HPDE6-E6E7 (cell line): ENCODE measurements at regions not wholly inside any gene's neighbourhood (a gene's known extent, or its start where the extent isn't known, plus 50 kb on each side); places are given as distances from the start of the nearest gene placed in this dataset.

Experiments
- DNase-seq: peaks from one replicate; pipeline ENCODE4 v3.0.0; 2011; ENCODE audit warnings: missing footprints; ENCODE audit errors: extremely low spot score

- no peak for DNase-seq
Measured at GRCh38 chr7:46143949-46144917, 223.2 kb upstream of the IGFBP3 start.

GRCh38 chr7:46143421-46143820 lies 222.3 kb upstream of the IGFBP3 start:
- no peak for DNase-seq

GRCh38 chr7:46139079-46139478 lies 218.0 kb upstream of the IGFBP3 start:
- DNase-seq = peak; percentile 66

GRCh38 chr7:46137725-46138124 lies 216.7 kb upstream of the IGFBP3 start:
- no peak for DNase-seq

DNA sequence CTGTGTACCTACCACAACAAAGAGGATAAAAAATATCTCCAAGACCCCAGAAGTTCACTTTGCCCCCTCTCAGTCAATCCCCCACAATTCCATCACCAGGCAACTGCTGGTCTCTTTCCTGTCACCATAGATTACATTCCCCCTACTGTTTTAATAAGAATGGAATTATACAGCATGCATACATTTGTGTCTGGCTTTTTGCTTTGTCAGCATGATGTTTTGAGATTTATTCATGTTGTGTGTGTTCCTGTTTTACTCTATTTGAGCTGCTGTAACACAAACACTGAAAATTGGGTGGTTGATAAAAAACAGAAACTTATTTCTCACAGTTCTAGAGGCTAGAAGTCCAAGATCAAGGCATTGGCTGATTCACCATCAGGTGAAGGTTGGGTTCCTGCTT lies 214.5 kb upstream of the IGFBP3 start:
- no peak for DNase-seq

DNA sequence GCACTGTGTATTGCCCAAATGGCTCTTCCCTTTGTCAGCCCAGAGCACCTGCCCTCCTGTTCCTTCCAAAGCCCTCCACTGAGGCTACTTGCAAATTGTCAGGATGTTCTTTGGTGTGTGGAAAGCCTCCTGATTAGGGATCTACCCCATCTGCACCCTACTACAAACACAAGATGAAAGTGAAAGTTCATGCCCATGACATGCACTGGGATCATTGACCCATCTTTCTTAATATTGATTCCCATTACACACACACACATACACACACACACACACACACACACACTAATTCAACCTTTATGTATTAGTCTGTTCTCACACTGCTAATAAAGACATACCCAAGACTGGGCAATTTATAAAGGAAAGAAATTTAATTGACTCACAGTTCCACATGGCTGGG lies 213.7 kb upstream of the IGFBP3 start:
- no peak for DNase-seq

GRCh38 chr7:46134385-46134784 lies 213.3 kb upstream of the IGFBP3 start:
- no peak for DNase-seq

DNA sequence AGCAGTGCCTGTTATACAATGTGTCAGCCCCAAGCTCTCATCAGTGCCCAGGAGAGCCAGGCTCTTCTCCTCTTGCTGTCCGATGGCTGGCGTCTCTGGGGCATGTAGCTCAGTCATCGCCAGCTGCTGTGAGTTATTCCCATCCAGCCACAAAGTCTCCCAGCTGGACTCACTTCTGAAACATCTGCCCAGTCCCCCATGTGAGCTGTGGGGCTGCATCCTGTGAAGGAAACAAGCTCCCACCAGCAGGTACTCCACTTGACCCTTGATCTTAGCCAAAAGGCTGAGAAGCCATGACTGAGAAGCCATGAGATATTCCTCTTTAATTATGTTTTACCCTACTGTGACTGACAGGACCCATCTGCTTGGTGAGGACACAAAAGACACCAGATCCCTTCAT lies 212.7 kb upstream of the IGFBP3 start:
- DNase-seq = no peak

DNA sequence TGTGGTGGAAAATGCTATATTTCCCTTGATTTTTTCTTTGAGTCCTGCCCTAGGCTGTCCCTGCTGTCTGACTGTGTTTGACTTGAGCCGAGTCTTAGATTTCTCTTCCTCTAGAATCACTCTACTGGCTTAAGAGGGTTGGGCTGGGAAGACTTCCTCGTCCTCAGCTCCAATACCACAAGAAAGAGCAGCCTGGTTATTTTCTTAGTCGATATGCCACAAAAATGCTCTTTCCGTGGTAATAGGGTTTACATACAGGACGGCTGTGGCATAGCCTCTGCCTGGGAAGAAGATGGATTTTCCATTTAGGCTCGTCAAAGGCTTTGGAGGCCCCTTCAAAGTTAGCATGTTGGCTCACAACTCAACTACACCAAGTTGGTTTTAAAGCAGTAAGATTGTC lies 212.0 kb upstream of the IGFBP3 start:
- no peak for DNase-seq

DNA sequence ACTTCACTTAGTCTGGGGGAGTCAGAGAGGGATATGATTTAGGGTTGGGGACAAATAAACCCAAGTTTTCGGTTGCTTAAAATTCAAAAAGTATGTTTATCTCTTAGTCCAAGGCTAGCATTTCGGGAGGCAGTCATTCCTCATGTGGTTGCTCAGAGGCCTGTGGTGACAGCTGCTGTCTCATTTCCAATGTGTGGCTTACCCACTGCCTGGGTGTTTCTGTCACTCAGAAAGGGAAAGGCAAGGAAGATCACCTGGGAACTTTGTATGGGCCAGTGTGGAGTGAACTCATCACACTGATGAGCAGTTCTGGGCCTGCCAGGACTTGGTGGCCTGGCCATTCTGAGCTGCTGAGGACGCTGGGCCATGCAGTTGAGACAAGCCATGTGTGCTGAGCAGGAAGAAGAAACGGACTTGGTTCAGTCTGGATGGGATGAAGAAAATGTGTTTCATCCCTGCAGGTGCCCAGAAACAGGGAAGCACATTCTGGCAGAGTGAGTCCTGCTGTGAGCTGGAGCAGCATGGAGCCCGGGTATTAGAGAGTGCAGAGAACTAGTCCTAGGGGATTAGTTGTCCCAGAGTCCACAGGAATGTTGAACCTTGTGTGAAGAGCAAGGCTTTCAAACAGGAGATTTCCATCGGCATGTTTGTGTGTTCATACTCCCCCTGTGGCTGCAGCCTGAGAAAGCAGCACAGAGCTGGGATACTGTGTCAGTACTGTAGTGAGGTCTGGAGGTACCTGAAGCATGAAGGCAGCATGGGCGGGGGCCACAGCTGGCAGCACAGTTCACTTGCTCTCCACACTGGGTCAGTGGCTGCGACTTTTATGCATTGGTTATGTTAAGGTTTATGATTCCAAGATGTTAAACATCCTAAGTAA lies 211.1 kb upstream of the IGFBP3 start:
- no peak for DNase-seq

- no peak for DNase-seq
Measured at GRCh38 chr7:46129831-46130230, 208.8 kb upstream of the IGFBP3 start.

GRCh38 chr7:46127814-46128213 lies 206.7 kb upstream of the IGFBP3 start:
- DNase-seq = no peak

- no peak for DNase-seq
Measured at GRCh38 chr7:46126675-46127300, 205.7 kb upstream of the IGFBP3 start.

GRCh38 chr7:46123756-46124343 lies 202.8 kb upstream of the IGFBP3 start:
- no peak for DNase-seq

- no peak for DNase-seq
Measured at GRCh38 chr7:46115410-46115809, 194.3 kb upstream of the IGFBP3 start.

- no peak for DNase-seq
Measured at GRCh38 chr7:46109437-46109836, 188.4 kb upstream of the IGFBP3 start.

DNA sequence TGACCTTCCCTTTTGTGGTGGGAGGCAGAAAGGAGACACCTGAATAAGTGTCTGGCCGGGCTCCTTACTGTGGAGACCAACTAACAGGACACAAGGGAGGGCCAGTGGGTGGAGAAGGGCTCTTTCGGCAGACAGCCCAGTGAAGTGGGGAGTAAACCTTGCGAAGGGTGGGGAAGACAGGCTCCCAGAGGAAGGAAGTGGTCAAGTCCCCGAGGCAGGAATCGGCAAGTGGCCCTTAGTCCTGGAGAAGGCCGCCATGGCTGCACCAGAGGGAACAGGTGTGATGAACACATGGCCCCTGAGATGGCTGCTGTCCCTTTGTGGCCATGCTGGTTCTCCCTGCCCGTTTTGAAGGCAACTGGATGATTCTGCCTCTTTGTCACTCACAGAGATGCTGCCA lies 187.2 kb upstream of the IGFBP3 start:
- no peak for DNase-seq

DNA sequence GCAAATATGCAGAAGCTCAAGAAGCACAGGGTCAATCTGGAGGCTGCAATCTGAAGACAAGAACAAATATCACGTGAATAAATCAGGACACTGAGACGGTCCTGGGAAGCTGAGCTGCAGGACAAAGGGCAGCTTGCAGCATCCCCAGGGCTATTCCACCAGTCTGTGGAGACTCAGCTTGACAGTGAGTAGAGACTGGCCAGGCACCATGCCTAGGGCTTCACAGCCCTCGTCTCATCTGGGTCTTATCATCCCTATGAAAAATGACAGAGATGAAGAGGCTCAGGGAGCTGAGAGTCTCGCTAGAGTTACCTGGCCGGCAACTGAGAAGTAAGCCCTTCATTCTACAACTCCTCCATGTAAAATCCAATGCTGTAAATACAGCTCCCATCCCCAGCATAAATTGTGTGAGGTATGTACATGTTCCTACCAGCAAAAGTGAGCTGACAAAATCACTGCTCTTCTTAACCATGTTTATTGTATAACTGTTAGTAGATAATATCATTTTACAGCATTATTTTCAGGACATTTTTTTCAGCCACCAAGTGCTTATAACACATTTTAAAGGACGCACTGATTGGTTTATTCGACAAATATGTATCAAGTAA lies 186.6 kb upstream of the IGFBP3 start:
- DNase-seq = no peak

GRCh38 chr7:46100521-46100920 lies 179.4 kb upstream of the IGFBP3 start:
- DNase-seq = no peak

GRCh38 chr7:46099076-46099475 lies 178.0 kb upstream of the IGFBP3 start:
- DNase-seq = no peak

GRCh38 chr7:46091071-46091470 lies 170.0 kb upstream of the IGFBP3 start:
- no peak for DNase-seq
